Activated CD8-positive, alpha-beta memory T cell treated with anti-CD3 and anti-CD28 coated beads for 1 hour (primary cell): ENCODE measurements at regions not wholly inside any gene's neighbourhood (a gene's known extent, or its start where the extent isn't known, plus 50 kb on each side); places are given as distances from the start of the nearest gene placed in this dataset.

ENCODE experiments used
- DNase-seq, 2 donors: peaks; one replicate each; pipeline ENCODE4 v3.0.0-alpha.2; 2020; ENCODE audit warnings: low read depth in 1 of 2; ENCODE audit errors: extremely low read depth in 1 of 2

DNA sequence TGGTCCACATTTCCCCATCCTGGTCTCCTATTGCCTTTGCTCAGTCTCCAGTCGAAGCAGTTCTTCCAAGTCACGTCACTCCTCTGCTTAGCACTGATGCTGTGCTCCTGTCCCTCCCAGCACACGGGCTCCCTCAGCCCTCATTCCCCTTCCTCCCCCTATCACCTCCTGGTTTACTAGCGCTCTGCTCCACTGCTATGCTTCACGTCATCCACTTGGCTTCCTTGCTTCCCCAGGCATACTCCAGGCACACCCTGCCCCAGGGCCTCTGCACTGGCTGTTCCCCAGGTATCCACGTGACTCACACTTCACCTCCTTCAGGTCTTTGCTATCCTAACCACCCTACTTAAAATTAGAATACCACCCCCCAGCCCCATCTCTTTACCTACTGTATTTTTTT lies 269.3 kb downstream of the GLI2 start:
- no peak for DNase-seq

DNA sequence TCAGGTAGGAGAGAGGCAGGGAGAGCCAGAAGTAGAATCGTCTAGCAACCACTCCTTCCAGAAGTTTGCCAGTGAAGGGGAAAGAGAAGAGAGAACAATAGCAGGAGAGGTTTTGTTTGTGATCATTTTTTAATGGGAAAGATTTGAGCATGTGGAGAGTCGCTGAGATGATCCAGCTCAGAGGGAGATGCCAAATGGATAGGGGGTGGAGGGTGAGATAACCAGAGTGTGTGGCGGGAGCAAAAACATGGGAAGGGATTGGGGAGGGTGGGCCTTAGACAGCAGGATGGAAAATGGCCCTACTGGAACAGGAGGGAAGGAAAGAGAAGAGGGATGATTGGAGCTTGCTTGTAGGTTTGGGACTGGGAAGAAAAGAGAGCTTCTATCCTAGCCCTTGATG lies 269.8 kb downstream of the GLI2 start:
- DNase-seq: no peak

DNA sequence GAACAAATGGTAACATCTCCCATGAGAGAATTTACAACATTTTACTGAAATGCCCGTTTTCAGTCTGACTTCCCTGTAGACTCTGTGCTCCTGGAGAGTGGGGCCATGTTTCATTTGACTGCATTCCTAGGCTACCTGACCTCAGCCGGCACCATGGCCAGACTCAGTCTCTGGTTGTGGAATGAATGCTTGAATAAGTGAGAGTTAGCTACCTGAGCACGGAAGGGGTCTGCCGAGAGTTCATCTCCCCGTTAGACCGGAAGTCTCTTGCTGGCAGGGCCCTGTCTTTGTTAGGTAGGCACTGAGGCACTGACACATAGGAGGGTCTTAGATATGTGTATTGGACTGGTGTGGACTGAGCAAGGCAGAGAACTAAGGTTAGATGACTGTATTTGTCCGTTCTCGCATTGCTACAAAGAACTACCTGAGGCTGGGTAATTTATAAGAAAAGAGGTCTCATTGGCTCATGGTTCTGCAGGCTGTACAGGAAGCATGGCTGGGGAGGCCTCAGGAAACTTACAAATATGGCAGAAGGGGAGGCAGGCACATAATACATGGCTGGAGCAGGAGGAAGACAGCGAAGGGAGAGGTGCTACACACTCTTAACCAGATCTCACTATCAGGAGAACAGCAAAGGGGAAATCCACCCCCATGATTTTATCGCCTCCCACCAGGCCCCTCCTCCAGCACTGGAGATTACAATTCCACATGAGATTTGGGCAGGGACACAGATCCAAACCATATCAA lies 271.2 kb downstream of the GLI2 start:
- no peak for DNase-seq

GRCh38 chr2:121007490-121007853 lies 271.8 kb downstream of the GLI2 start:
- DNase-seq: no peak

DNA sequence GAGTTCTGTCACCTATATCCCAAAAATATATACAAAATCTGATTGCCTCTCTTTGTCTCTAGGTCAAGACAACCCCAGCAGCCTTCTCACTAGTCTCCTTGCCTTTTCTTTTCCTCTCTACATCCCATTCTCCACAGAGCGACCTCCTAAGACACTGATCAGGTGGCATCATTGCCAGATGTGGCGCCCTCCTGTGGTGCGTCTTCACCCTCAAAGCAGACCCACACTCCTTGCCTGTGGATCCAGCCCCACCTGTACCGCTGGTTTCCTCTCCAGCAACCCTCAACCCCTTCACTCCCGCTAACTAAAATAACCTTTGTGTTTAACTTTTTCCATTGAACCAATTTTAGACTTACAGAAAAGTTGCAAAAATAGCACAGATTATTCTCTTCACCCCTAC lies 273.3 kb downstream of the GLI2 start:
- no peak for DNase-seq

GRCh38 chr2:121010998-121011397 lies 274.0 kb downstream of the TFCP2L1 start:
- DNase-seq: no peak

DNA sequence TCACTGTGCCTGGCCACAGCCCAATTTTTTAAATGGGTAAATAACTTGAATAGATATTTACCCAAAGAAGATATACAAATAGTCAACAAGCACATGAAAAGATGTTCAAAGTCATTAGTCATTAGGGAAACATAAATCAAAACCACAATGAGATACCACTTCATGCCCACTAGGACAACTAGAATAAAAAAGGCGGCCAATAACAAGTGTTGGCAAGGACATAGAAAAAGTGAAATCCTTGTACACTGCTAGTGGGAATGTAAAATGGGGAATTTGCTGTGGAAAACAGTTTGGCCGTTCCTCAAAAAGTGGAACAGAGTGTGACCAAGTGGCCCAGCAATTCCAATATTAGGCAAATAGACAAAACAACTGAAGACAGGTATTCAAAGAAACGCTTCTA lies 270.1 kb downstream of the TFCP2L1 start:
- no peak for DNase-seq

GRCh38 chr2:121015971-121016485 lies 269.0 kb downstream of the TFCP2L1 start:
- DNase-seq: no peak

- no peak for DNase-seq
Observed at GRCh38 chr2:121017396-121017795, 267.6 kb downstream of the TFCP2L1 start.

DNA sequence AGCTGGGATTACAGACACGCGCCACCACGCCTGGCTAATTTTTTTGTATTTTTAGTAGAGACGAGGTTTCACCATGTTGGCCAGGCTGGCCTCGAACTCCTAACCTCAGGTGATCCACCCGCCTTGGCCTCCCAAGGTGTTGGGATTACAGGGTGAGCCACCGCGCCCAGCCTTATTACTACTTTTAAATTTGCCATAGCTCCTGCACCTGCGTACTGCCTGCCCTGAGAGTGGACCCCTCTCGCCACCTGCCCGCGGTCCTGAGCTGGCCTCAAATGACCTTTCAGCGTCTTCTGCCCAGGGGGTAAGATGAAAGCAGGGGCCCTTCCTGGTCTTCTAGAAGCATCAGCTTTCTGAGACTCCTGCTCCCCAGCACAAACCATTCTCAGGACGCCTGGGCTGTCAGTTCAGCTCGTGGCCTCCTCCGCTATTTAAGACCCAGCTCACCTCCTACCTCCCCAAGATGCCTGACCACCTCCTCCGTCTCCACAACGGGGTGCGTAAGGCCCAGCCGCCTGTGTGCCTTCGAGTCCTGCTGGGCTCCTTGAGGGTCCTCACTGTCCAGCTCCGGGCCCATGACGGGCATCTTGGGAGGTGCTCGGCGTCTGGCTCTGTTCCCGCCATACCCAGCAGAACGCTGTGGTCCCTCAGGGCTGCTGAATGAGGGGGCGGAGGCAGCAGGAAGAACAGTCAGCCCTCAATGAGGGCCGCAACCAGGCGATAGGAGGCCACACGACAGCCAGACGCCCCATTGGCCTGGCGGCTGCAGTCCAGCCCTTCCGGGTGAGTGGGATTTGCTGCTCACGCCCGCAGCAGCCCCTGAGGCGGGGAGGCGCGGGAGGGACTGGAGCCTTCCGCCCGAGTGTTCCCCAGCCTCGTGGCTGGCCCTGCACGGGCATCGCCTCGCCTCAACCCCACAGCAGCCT lies 266.6 kb downstream of the TFCP2L1 start:
- no peak for DNase-seq

DNA sequence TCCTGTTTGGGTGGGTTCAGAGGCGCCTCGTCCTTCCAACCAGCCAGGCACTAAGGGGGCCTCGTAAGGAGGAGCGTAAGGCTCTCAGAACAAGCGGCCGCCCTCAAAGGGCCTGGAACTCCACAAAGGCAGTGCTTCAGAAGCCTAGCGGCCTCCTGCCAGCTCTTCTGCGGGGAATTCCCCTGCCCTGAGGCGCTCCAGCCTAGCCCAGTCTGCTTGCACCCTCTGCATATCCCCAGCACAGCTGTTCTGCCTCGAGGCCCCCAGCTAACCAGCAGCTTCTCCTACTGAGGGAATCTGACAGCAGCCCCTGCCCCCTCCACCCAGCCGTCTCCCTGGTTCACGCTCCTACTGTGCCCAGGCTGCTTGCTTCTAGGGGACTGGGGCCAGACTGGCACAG lies 265.9 kb downstream of the TFCP2L1 start:
- no peak for DNase-seq

DNA sequence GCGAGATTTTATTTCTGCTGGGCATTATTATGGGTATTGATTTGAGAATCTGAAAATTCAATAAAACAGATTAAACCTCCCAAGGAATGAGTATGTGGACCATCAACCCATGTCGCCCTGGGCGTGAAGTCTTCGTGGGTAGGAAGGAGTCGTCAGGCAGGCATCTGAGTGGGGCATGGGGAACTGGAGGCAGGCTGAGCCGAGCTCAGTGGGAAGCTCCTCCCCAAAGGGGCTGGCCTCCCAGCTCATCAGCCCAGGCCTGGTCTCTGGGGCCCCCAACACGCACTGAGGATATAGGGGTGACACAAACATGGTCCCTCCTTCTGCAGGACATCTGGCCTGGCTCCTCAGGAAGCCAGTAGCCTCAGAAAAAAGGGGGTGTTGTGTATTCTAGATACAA lies 265.2 kb downstream of the TFCP2L1 start:
- DNase-seq: no peak

DNA sequence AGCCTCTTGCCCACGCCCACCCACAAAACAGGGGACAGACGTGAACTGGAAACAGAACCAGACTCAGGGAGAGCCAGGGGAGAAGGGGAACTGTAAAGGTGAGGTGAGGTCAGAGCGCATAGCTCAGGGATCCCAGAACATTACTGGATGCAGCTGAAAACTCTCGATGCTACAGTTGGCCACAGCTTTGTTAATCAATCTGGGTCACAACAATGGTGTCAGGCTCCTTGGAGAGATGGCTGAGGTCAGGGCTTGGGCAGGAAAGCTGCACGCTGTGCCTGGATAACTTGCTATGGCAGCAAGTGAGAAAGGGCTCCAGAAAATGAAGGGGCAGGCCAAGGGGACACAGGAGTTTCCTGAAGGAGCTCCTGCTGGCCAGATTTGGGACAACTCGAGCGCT lies 263.3 kb downstream of the TFCP2L1 start:
- DNase-seq: no peak

- DNase-seq: no peak
Observed at GRCh38 chr2:121028577-121028976, 256.4 kb downstream of the TFCP2L1 start.

- no peak for DNase-seq
Observed at GRCh38 chr2:121030523-121030922, 254.5 kb downstream of the TFCP2L1 start.

DNA sequence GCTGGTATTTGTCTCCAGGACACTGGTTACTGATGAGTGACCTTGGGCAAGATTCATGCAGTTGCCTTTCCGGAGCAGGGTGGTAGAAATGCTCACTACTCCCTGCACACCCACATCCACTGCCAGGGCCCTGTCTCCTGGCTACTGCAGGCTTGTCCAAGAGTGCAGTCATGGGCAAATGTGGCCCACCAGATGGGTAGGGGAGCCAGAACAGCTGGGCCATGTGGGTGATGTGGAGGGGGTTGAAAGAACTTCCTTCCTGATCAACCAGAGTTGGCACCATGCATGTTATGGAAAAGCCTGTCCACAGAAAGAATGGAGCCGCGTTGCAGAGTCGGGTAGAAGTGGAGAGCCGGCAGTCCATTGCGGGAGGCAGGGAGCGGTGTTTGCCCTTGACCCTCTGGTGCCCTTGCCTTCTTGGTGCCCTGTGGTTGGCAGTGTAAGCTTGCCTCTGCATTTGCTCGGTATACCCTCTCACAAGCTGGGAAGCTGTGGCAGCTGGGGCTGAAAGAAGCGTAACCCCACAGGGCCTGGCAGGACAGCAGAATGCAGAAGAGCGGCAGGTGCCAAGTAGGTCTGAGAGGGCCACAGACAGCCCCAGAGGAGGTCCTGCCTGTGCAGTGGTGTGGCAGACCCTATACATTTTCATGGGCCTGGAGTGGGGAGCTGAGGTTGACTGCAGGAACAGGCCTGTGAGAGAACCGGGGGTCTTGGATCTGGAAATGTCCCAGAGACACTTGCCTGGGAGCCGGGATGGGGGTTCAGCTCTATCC lies 253.2 kb downstream of the TFCP2L1 start:
- no peak for DNase-seq

- DNase-seq: no peak
Observed at GRCh38 chr2:121033461-121033996, 251.5 kb downstream of the TFCP2L1 start.

GRCh38 chr2:121034551-121034950 lies 250.5 kb downstream of the TFCP2L1 start:
- DNase-seq: no peak

DNA sequence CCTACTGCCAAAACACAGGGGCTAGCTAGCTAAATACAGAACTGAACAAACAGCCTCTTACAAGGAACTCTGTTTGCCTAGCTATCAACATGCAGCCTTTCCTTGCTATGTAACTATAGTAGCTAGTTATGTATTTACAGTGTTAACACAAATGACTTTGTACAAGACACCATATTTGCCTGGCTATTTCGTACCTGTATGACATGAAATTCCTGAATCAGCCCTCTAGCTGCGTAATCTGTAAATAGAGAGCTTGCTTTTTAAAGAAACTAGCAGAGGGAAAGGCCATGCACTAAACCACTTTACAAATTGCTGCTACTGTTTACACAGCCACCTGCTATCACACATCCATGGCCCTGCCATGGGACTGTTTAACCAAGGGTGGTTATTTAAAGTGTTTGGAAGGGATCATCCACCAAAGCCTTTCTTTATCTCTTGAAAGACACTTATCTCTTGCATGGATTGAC lies 248.7 kb downstream of the TFCP2L1 start:
- no peak for DNase-seq

GRCh38 chr2:121037480-121037879 lies 247.5 kb downstream of the TFCP2L1 start:
- no peak for DNase-seq

DNA sequence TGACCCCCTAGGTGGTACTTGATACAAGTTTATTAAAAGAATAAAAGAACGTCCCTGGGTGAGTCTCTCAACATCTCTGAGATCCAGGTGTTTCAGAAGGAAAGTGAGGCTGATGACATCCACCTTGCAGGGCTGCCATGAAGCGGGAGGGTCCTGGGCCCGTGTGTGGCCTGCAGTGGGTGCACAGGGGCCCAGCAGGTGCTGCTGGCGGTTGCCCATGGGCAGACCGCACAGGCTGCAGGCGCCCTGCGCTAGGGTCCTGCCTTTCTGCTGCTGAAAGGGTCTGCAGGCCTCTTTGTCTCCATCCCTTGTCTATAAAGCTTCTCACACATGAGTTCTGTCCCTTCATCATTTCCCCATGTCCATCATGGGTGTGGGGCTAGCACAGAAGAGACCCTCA lies 247.0 kb downstream of the TFCP2L1 start:
- DNase-seq: no peak
